A673 (cell line): ENCODE measurements at regions not wholly inside any gene's neighbourhood (a gene's known extent, or its start where the extent isn't known, plus 50 kb on each side); places are given as distances from the start of the nearest gene placed in this dataset.

ENCODE experiments used
- BruUV-seq: library from RNA; stranded (reverse); fragments of 400-500 nt; replicated peaks from 2 replicates; lab custom pipeline; 2021; lab: Mats Ljungman, UMichigan
- CTCF ChIA-PET: fragments of 300-600 bp; sonication (Branson Sonifier 250); formaldehyde crosslinking; loops from one replicate; lab custom pipeline; 2022; ENCODE audit warnings: antibody characterized with exemption; lab: Charles Lee
- POLR2A ChIA-PET: fragments of 300-600 bp; sonication (Branson Sonifier 250); formaldehyde crosslinking; loops from one replicate; lab custom pipeline; 2022; ENCODE audit warnings: antibody characterized with exemption; ENCODE audit not compliant: low non-redundant PET; lab: Charles Lee
- DNase-seq: peaks from one replicate; pipeline ENCODE4 v3.0.0-alpha.2; 2015; ENCODE audit warnings: low spot score
- H3K27ac ChIP-seq: fragments of 200-600 bp; sonication (generic); 2 replicates; pipeline ENCODE4 v1.5.1; 2016; ENCODE audit warnings: mixed run types, low read depth, mild to moderate bottlenecking, mixed read lengths, antibody characterized with exemption, low read length; ENCODE audit not compliant: poor library complexity, severe bottlenecking
- H3K27me3 ChIP-seq: fragments of 200-600 bp; sonication (generic); replicated peaks from 2 replicates; pipeline ENCODE4 v1.6.1; 2017; ENCODE audit warnings: mixed run types, low read depth, mild to moderate bottlenecking, mixed read lengths, antibody characterized with exemption, low read length; ENCODE audit not compliant: insufficient read depth, poor library complexity
- H3K36me3 ChIP-seq: fragments of 200-600 bp; sonication (generic); 2 replicates; pipeline ENCODE4 v1.6.1; 2016; ENCODE audit warnings: mixed run types, mild to moderate bottlenecking, mixed read lengths, antibody characterized with exemption, low read length; ENCODE audit not compliant: insufficient read depth, poor library complexity, severe bottlenecking
- H3K4me1 ChIP-seq: fragments of 200-600 bp; sonication (generic); 2 replicates; pipeline ENCODE4 v1.6.1; 2017; ENCODE audit warnings: mixed run types, mild to moderate bottlenecking, mixed read lengths, antibody characterized with exemption, low read length; ENCODE audit not compliant: insufficient read depth, poor library complexity, severe bottlenecking
- H3K4me3 ChIP-seq: fragments of 200-600 bp; sonication (generic); 2 replicates; pipeline ENCODE4 v1.5.1; 2016; ENCODE audit warnings: low read depth, mixed run types, mild to moderate bottlenecking, mixed read lengths, low read length; ENCODE audit not compliant: poor library complexity, severe bottlenecking
- H3K9me3 ChIP-seq: fragments of 200-600 bp; sonication (generic); 2 replicates; pipeline ENCODE4 v1.6.1; 2016; ENCODE audit warnings: mixed run types, low read depth, mild to moderate bottlenecking, mixed read lengths, antibody characterized with exemption, low read length; ENCODE audit not compliant: poor library complexity, severe bottlenecking
- EZH2 ChIP-seq: fragments of 200-600 bp; sonication (generic); IDR thresholded peaks from 2 replicates; pipeline ENCODE4 v1.6.1; 2017; ENCODE audit warnings: borderline replicate concordance, low read depth, mild to moderate bottlenecking, mixed read lengths, antibody characterized with exemption, low read length; ENCODE audit not compliant: poor library complexity, severe bottlenecking
- intact Hi-C: fragments of 100-400 bp; cut with micrococcal nuclease; formaldehyde crosslinking; loops from one replicate; pipeline ENCODE4 v1.10.0; 2022; ENCODE audit not compliant: unreplicated experiment
- TF ChIP-seq, protein P1 (sequence below): fragments of 300-800, 200-600 bp; sonication (generic); conservative IDR thresholded peaks from 2 replicates; pipeline ENCODE4 v1.5.1; 2017; ENCODE audit warnings: low read depth, mild to moderate bottlenecking, antibody characterized with exemption, low read length, moderate library complexity, mixed read lengths

DNA sequence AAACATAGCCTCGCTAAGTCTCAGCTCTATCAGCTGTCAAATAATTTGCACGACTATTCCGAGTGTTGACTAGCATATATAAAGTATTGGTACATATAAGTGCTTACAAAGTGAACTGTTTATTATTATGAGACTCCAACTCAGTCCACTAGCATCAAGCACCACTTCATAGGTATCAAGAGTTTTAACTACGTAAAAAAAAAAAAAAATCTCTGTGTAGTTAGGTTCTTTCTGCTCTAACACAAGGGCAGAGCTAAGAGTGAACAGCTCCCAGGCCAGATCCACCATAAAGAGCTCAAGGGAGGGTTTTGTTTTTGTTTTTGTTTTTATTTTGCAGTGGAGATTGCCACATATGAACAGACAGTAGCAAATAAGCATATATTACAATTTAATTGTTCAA, 309.8 kb upstream of the SGK1 start:
- ChIA-PET CTCF (no interaction called here), POLR2A (no interaction called here)
- BruUV-seq: no TSS peak
- no peak for TF ChIP-seq EZH2
- TF ChIP-seq, protein P1, sequence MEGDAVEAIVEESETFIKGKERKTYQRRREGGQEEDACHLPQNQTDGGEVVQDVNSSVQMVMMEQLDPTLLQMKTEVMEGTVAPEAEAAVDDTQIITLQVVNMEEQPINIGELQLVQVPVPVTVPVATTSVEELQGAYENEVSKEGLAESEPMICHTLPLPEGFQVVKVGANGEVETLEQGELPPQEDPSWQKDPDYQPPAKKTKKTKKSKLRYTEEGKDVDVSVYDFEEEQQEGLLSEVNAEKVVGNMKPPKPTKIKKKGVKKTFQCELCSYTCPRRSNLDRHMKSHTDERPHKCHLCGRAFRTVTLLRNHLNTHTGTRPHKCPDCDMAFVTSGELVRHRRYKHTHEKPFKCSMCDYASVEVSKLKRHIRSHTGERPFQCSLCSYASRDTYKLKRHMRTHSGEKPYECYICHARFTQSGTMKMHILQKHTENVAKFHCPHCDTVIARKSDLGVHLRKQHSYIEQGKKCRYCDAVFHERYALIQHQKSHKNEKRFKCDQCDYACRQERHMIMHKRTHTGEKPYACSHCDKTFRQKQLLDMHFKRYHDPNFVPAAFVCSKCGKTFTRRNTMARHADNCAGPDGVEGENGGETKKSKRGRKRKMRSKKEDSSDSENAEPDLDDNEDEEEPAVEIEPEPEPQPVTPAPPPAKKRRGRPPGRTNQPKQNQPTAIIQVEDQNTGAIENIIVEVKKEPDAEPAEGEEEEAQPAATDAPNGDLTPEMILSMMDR: no peak
- intact Hi-C loops: no loop called here
- H3K27ac ChIP-seq: no peak overlapping the region
- H3K4me1 ChIP-seq: peaks cover 19% of the 10 kb centered on the region
- DNase-seq: no peak
- H3K36me3 ChIP-seq: no peaks in the 10 kb centered on the region
- H3K9me3 ChIP-seq: no peaks in the 10 kb centered on the region
- no peaks in the 10 kb centered on the region for H3K27me3 ChIP-seq
- no peak overlapping the region for H3K4me3 ChIP-seq

DNA sequence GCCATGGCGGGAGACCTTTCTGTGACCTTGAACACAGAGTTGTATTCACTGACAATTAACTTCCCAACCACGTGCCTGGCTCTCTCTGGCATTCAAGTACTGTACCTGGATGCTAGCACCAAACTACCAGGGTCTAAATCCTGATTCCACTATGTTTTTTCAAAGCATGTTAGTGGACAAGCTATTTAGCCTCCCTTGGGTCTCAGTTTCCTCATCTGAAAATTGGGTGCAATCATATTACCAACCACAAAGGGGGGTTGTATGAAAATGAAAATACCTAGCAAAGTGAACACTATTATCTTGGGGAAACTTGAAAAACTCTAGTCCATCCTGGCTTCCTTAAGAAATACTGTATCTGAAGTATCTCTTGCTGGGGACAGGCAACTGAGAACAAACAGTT, 308.7 kb upstream of the SGK1 start:
- intact Hi-C loops: no loop called here
- TF ChIP-seq EZH2: no peak
- TF ChIP-seq, protein P1: no peak
- H3K27me3 ChIP-seq: no peaks in the 10 kb centered on the region

DNA sequence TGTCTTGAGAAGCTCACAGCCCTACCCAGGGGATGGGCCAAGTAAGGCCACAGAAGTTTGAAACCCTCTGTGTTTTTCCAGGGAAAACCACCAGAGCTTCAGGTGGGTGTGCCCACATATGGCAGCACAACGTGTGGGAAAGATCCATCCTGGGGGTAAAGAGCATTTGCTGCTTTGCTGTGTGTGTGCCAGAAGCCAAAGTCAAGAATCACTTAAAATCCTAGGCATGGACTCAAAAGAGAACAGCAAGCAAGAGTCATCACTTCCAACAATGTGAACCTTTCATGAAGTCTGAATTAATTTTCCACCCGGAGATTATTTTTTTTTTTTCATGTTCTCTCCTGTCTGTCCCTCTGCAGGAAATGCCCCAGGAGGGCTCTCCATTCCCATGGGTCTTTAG, 308.2 kb upstream of the SGK1 start:
- no peak for DNase-seq
- no peak for TF ChIP-seq EZH2
- TF ChIP-seq, protein P1: no peak
- Histone ChIP-seq H3K4me3 (no peak overlapping the region), H3K4me1 (peaks cover 31% of the 10 kb centered on the region), H3K27me3 (no peaks in the 10 kb centered on the region), H3K27ac (no peak overlapping the region), H3K36me3 (no peaks in the 10 kb centered on the region), H3K9me3 (no peaks in the 10 kb centered on the region)
- ChIA-PET POLR2A (no interaction called here), CTCF (interaction anchor here (0.5 to 0.7 kb wide), 2 partner anchors 16 to 32 kb away, joined by 3 read pairs; no protein-coding TSS in a partner anchor)
- BruUV-seq: no TSS peak
- intact Hi-C loops: no loop called here

More for the DNA sequence above, 308.7 kb upstream of the SGK1 start:
- POLR2A ChIA-PET: no interaction called here
- Histone ChIP-seq H3K36me3 (no peaks in the 10 kb centered on the region), H3K4me3 (no peak overlapping the region), H3K4me1 (peaks cover 30% of the 10 kb centered on the region), H3K27ac (no peak overlapping the region), H3K9me3 (no peaks in the 10 kb centered on the region)
- BruUV-seq: no TSS peak
- no peak for DNase-seq
- CTCF ChIA-PET: interaction anchor here (0.5 to 0.7 kb wide), 2 partner anchors 15 to 31 kb away, joined by 3 read pairs; no protein-coding TSS in a partner anchor
